A673 (cell line): ENCODE measurements at regions not wholly inside any gene's neighbourhood (a gene's known extent, or its start where the extent isn't known, plus 50 kb on each side); places are given as distances from the start of the nearest gene placed in this dataset.

Experiments
- EZH2 ChIP-seq: fragments of 200-600 bp; sonication (generic); IDR thresholded peaks from 2 replicates; pipeline ENCODE4 v1.6.1; 2017; ENCODE audit warnings: borderline replicate concordance, low read depth, mild to moderate bottlenecking, mixed read lengths, antibody characterized with exemption, low read length; ENCODE audit not compliant: poor library complexity, severe bottlenecking
- TF ChIP-seq, protein P1 (sequence below): fragments of 300-800, 200-600 bp; sonication (generic); conservative IDR thresholded peaks from 2 replicates; pipeline ENCODE4 v1.5.1; 2017; ENCODE audit warnings: low read depth, mild to moderate bottlenecking, antibody characterized with exemption, low read length, moderate library complexity, mixed read lengths

DNA sequence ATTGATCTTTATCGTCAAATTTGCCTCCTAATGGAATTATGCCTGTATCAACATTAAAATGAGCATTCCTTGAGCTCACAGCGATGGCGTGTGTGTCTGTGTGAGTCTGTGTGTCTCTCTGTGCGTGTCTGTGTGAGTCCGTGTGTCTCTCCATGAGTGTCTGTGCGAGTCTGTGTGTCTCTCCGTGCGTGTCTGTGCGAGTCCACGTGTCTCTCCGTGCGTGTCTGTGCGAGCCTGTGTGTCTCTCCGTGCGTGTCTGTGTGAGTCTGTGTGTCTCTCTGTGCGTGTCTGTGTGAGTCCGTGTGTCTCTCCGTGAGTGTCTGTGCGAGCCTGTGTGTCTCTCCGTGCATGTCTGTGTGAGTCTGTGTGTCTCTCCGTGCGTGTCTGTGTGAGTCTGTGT is 326.5 kb upstream of the B3GAT1 start:
- TF ChIP-seq, protein P1, sequence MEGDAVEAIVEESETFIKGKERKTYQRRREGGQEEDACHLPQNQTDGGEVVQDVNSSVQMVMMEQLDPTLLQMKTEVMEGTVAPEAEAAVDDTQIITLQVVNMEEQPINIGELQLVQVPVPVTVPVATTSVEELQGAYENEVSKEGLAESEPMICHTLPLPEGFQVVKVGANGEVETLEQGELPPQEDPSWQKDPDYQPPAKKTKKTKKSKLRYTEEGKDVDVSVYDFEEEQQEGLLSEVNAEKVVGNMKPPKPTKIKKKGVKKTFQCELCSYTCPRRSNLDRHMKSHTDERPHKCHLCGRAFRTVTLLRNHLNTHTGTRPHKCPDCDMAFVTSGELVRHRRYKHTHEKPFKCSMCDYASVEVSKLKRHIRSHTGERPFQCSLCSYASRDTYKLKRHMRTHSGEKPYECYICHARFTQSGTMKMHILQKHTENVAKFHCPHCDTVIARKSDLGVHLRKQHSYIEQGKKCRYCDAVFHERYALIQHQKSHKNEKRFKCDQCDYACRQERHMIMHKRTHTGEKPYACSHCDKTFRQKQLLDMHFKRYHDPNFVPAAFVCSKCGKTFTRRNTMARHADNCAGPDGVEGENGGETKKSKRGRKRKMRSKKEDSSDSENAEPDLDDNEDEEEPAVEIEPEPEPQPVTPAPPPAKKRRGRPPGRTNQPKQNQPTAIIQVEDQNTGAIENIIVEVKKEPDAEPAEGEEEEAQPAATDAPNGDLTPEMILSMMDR = no peak
- no peak for TF ChIP-seq EZH2
